Neural cell (in vitro differentiated cells): ENCODE measurements at regions not wholly inside any gene's neighbourhood (a gene's known extent, or its start where the extent isn't known, plus 50 kb on each side); places are given as distances from the start of the nearest gene placed in this dataset.

Source experiments
- H2AFZ ChIP-seq: fragments of 200-600, 300-800 bp; sonication (generic), shearing (Covaris generic); 2 replicates; pipeline ENCODE4 v1.6.0; 2014; ENCODE audit warnings: low read depth, mild to moderate bottlenecking, antibody characterized with exemption, low read length, moderate library complexity
- H3F3A ChIP-seq: fragments of 200-600 bp; shearing (Covaris generic); 2 replicates; pipeline ENCODE4 v1.6.1; 2016; ENCODE audit warnings: mild to moderate bottlenecking, moderate library complexity, mixed read lengths, antibody characterized with exemption, low read length; ENCODE audit not compliant: insufficient read depth, poor library complexity, severe bottlenecking
- H3K27ac ChIP-seq: fragments of 200-600, 300-800 bp; sonication (generic), shearing (Covaris generic); 2 replicates; pipeline ENCODE4 v1.5.1; 2014; ENCODE audit warnings: mild to moderate bottlenecking, low read length, moderate library complexity
- H3K27me3 ChIP-seq: fragments of 300-800, 200-600 bp; sonication (generic), shearing (Covaris generic); 2 replicates; pipeline ENCODE4 v1.6.0; 2014; ENCODE audit warnings: mild to moderate bottlenecking, low read depth, low read length, moderate library complexity; ENCODE audit not compliant: insufficient read depth
- H3K36me3 ChIP-seq: fragments of 300-800, 200-600 bp; sonication (generic), shearing (Covaris generic); 2 replicates; pipeline ENCODE4 v1.5.1; 2014; ENCODE audit warnings: mild to moderate bottlenecking, antibody characterized with exemption, low read length, moderate library complexity; ENCODE audit not compliant: insufficient read depth
- H3K4me2 ChIP-seq: fragments of 300-800, 200-600 bp; sonication (generic), shearing (Covaris generic); 2 replicates; pipeline ENCODE4 v1.6.0; 2014; ENCODE audit warnings: mild to moderate bottlenecking, low read length
- H3K4me3 ChIP-seq: fragments of 300-800, 200-600 bp; sonication (generic), shearing (Covaris generic); 2 replicates; pipeline ENCODE4 v1.5.1; 2014; ENCODE audit warnings: mild to moderate bottlenecking, low read length, moderate library complexity
- H3K79me2 ChIP-seq: fragments of 200-600 bp; shearing (Covaris generic); replicated peaks from 2 replicates; pipeline ENCODE4 v1.6.0; 2014; ENCODE audit warnings: mild to moderate bottlenecking, low read length, moderate library complexity; ENCODE audit not compliant: insufficient read depth
- H3K9ac ChIP-seq: fragments of 300-800, 200-600 bp; sonication (generic), shearing (Covaris generic); 2 replicates; pipeline ENCODE4 v1.6.1; 2016; ENCODE audit warnings: mild to moderate bottlenecking, low read length, mixed read lengths
- H3K9me2 ChIP-seq: fragments of 200-600 bp; shearing (Covaris generic); 2 replicates; pipeline ENCODE4 v1.6.1; 2016; ENCODE audit warnings: mild to moderate bottlenecking, low read length, mixed read lengths; ENCODE audit not compliant: insufficient read depth
- H3K9me3 ChIP-seq: fragments of 200-600, 300-800 bp; sonication (generic), shearing (Covaris generic); 2 replicates; pipeline ENCODE4 v1.6.1; 2016; ENCODE audit warnings: mild to moderate bottlenecking, mixed run types, low read length, moderate library complexity, mixed read lengths
- H4K20me1 ChIP-seq: fragments of 200-600 bp; shearing (Covaris generic); 2 replicates; pipeline ENCODE4 v1.6.1; 2016; ENCODE audit warnings: mild to moderate bottlenecking, mixed run types; ENCODE audit not compliant: insufficient read depth
- CTCF ChIP-seq: fragments of 450-650 bp; IDR thresholded peaks from 2 replicates; pipeline ENCODE4 v1.5.1; 2014; ENCODE audit warnings: antibody characterized with exemption, mild to moderate bottlenecking, moderate library complexity; ENCODE audit not compliant: poor library complexity, severe bottlenecking
- EP300 ChIP-seq: fragments of 450-650 bp; conservative IDR thresholded peaks from 2 replicates; pipeline ENCODE4 v1.6.1; 2014; ENCODE audit warnings: antibody characterized with exemption, mild to moderate bottlenecking, moderate library complexity; ENCODE audit not compliant: poor library complexity, severe bottlenecking
- EZH2 ChIP-seq: fragments of 200-600, 300-800 bp; shearing (Covaris generic), sonication (generic); IDR thresholded peaks from 2 replicates; pipeline ENCODE4 v1.6.1; 2014; ENCODE audit warnings: antibody characterized with exemption, low read length, borderline replicate concordance, mild to moderate bottlenecking; ENCODE audit not compliant: insufficient read depth, poor library complexity, severe bottlenecking
- MXI1 ChIP-seq: fragments of 450-650 bp; conservative IDR thresholded peaks from 2 replicates; pipeline ENCODE4 v1.6.1; 2014; ENCODE audit warnings: antibody characterized with exemption, mild to moderate bottlenecking; ENCODE audit not compliant: poor library complexity, severe bottlenecking
- POLR2AphosphoS5 ChIP-seq: IDR thresholded peaks from 2 replicates; pipeline ENCODE4 v1.6.1; 2012
- RAD21 ChIP-seq: fragments of 450-650 bp; conservative IDR thresholded peaks from 2 replicates; pipeline ENCODE4 v1.6.1; 2014; ENCODE audit warnings: antibody characterized with exemption, mild to moderate bottlenecking, moderate library complexity
- REST ChIP-seq: IDR thresholded peaks from 2 replicates; pipeline ENCODE4 v1.6.1; 2012; ENCODE audit warnings: borderline replicate concordance
- SMC3 ChIP-seq: fragments of 450-650 bp; conservative IDR thresholded peaks from 2 replicates; pipeline ENCODE4 v1.6.1; 2014; ENCODE audit warnings: antibody characterized with exemption, mild to moderate bottlenecking, moderate library complexity; ENCODE audit not compliant: poor library complexity
- TAF1 ChIP-seq: IDR thresholded peaks from 2 replicates; pipeline ENCODE4 v1.6.1; 2012; ENCODE audit warnings: low read depth

- H3K36me3 ChIP-seq, result no peaks in the 10 kb centered on the region
- TF ChIP-seq MXI1 (no peak), POLR2AphosphoS5 (no peak), SMC3 (no peak), EP300 (no peak), EZH2 (no peak), CTCF (no peak), RAD21 (no peak), TAF1 (no peak), REST (no peak)
- H3K9me3 ChIP-seq, result no peaks in the 10 kb centered on the region
- H3F3A ChIP-seq, result no peaks in the 10 kb centered on the region
- H3K9ac ChIP-seq, result no peak overlapping the region
- no peak overlapping the region for H3K4me3 ChIP-seq
- H3K79me2 ChIP-seq, result no peaks in the 10 kb centered on the region
- H2AFZ ChIP-seq, result no peak overlapping the region
- H3K9me2 ChIP-seq, result no peaks in the 10 kb centered on the region
- no peak overlapping the region for H3K4me2 ChIP-seq
- H3K27me3 ChIP-seq, result no peaks in the 10 kb centered on the region
- no peak overlapping the region for H3K27ac ChIP-seq
- H4K20me1 ChIP-seq, result no peaks in the 10 kb centered on the region
Observed at GRCh38 chr11:25317216-25317615, 820.4 kb downstream of the LUZP2 start.

GRCh38 chr11:25319127-25319526, 822.3 kb downstream of the LUZP2 start:
- Histone ChIP-seq H3K9me3 (no peaks in the 10 kb centered on the region), H3K9me2 (no peaks in the 10 kb centered on the region), H3K79me2 (no peaks in the 10 kb centered on the region), H3K4me3 (no peak overlapping the region), H3K27ac (no peak overlapping the region), H3F3A (no peaks in the 10 kb centered on the region), H3K4me2 (no peak overlapping the region), H2AFZ (no peak overlapping the region), H3K27me3 (no peaks in the 10 kb centered on the region), H3K36me3 (no peaks in the 10 kb centered on the region), H3K9ac (no peak overlapping the region), H4K20me1 (no peaks in the 10 kb centered on the region)
- TF ChIP-seq RAD21, result no peak
- no peak for TF ChIP-seq TAF1
- no peak for TF ChIP-seq EP300
- TF ChIP-seq MXI1, result no peak
- TF ChIP-seq EZH2, result no peak
- TF ChIP-seq CTCF, result no peak
- TF ChIP-seq SMC3, result no peak
- no peak for TF ChIP-seq REST
- TF ChIP-seq POLR2AphosphoS5, result no peak
